PC-9 (cell line): ENCODE measurements at regions not wholly inside any gene's neighbourhood (a gene's known extent, or its start where the extent isn't known, plus 50 kb on each side); places are given as distances from the start of the nearest gene placed in this dataset.

ENCODE experiments used
- EZH2 ChIP-seq: fragments of 200-600 bp; sonication (generic); IDR thresholded peaks from 2 replicates; pipeline ENCODE4 v1.8.0; 2017; ENCODE audit warnings: antibody characterized with exemption, low read depth
- TF ChIP-seq, protein P1 (sequence below): fragments of 200-600 bp; sonication (generic); conservative IDR thresholded peaks from 2 replicates; pipeline ENCODE4 v1.6.1; 2017; ENCODE audit warnings: mixed run types, antibody characterized with exemption, mild to moderate bottlenecking, moderate library complexity

DNA sequence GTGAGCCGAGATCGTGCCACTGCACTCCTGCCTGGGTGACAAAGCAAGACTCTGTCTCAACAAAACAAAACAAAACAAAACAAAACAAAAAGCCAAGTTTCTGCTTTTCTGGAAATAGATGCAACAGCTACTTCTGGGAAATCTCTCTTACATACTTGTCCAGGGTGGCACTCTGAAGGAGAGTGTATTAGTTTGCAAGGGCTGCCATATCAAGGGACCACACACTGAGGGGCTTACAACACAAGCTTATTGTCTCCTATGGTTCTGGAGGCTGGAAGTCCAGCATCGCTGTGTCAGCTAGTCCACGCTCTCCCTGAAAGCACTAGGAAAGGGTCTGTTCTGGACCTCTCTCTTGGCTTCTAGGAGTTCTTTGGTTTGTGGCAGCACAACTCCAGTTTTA, 277.9 kb upstream of the WWC1 start:
- TF ChIP-seq, protein P1, sequence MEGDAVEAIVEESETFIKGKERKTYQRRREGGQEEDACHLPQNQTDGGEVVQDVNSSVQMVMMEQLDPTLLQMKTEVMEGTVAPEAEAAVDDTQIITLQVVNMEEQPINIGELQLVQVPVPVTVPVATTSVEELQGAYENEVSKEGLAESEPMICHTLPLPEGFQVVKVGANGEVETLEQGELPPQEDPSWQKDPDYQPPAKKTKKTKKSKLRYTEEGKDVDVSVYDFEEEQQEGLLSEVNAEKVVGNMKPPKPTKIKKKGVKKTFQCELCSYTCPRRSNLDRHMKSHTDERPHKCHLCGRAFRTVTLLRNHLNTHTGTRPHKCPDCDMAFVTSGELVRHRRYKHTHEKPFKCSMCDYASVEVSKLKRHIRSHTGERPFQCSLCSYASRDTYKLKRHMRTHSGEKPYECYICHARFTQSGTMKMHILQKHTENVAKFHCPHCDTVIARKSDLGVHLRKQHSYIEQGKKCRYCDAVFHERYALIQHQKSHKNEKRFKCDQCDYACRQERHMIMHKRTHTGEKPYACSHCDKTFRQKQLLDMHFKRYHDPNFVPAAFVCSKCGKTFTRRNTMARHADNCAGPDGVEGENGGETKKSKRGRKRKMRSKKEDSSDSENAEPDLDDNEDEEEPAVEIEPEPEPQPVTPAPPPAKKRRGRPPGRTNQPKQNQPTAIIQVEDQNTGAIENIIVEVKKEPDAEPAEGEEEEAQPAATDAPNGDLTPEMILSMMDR: no peak
- no peak for TF ChIP-seq EZH2
